ENCODE measurements at regions not wholly inside any gene's neighbourhood (a gene's known extent, or its start where the extent isn't known, plus 50 kb on each side); places are given as distances from the start of the nearest gene placed in this dataset.
A peak's percentile ranks its signal among the peaks of the same experiment; 100 is the strongest.
"Not testable (repeated sequence)": the region's sequence is repeated elsewhere in the genome, so short reads cannot be mapped to it uniquely, and the experiment has no call there.

- DNase-seq (ENCODE audit: low read depth), result not testable (repeated sequence)
Observed at GRCh38 chr15:30760633-30761032, 134.7 kb downstream of the ARHGAP11B start.

DNA sequence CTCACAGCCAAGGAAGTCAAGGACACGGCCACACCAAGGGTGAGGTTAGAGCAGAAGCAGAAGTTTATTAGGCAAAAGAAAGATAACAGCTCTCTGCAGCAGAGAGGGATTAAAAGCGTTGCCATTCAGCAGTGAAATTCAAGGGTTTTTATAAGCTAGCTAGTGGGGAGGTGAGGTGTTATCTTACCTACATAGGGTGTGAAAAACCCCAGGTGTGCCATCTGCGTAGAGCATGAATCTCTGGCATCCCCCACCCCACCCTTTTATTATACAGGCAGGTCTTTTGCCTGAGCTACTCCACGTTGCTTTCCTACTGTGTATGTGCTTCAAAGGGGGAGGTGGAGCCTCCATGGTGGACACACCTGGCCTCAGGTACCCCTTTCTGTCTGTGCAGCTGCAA is 135.4 kb downstream of the ARHGAP11B start:
- DNase-seq (ENCODE audit: low read depth), result not testable (repeated sequence)

DNA sequence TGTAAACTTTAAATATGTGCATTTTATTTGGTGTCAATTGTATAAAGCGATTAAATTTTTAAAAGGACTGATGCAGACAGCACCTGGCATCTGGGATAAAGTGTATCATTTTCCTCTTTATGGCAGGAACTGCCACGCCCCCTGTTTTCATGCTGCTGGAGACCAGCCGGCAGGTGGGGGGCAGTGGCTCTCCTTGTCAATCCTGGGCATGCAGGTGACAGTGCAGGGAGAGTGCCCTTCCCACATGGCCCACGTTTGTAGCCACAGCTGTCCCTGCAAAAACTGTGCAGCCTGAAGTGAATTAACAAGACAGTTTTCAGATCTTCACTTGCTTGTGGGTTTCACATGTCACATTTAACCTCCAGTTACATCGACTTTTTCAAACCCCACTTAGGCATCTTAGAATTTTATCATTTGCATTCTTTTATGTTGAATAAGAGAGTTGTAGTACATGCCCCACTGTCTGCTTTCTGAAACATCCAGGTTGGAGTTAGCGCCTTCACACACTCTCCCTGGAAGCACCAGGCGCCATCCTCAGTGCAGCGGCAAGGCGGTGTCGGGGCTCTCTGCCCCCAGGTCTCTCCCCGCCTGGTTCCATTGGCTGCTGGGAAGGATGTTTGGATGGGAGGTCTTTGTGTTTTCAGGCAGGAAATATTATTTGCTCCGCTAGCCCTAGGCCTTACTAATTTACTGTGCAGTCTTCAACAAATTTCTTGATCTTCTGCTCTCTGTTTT is 134.2 kb upstream of the FAN1 start:
- peak; percentile 24 for DNase-seq (ENCODE audit: low read depth)

- DNase-seq (ENCODE audit: low read depth), result no peak
Observed at GRCh38 chr15:30770759-30771158, 133.0 kb upstream of the FAN1 start.

GRCh38 chr15:30783019-30783418 is 120.7 kb upstream of the FAN1 start:
- DNase-seq (ENCODE audit: low read depth), result no peak

- DNase-seq (ENCODE audit: low read depth), result no peak
Observed at GRCh38 chr15:30788595-30788994, 115.1 kb upstream of the FAN1 start.

GRCh38 chr15:30791239-30792175 is 112.2 kb upstream of the FAN1 start:
- peak; percentile 7 for DNase-seq (ENCODE audit: low read depth)

- DNase-seq (ENCODE audit: low read depth), result not testable (repeated sequence)
Observed at GRCh38 chr15:30792843-30793242, 110.9 kb upstream of the FAN1 start.

GRCh38 chr15:30794388-30794787 is 109.3 kb upstream of the FAN1 start:
- DNase-seq (ENCODE audit: low read depth), result no peak

DNA sequence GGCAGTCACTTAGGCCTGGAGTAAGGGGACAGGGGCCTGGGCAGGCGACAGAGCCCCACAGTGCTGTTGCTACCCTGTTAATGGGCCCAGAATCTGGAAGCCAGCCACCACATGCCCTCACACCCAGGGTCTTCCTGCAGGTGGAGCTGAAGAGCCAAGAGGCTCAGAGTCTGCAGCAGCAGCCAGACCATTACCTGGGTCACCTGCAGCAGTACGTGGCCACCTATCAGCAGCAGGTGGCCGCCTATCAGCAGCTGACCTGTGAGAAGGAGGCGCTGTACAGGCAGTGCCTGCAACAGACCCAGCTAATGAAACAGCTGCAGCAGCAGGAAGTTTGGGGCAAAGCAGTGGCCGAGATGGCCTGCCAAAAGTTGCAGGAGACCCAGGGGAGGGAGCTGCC is 104.2 kb upstream of the FAN1 start:
- not testable (repeated sequence) for DNase-seq (ENCODE audit: low read depth)

DNA sequence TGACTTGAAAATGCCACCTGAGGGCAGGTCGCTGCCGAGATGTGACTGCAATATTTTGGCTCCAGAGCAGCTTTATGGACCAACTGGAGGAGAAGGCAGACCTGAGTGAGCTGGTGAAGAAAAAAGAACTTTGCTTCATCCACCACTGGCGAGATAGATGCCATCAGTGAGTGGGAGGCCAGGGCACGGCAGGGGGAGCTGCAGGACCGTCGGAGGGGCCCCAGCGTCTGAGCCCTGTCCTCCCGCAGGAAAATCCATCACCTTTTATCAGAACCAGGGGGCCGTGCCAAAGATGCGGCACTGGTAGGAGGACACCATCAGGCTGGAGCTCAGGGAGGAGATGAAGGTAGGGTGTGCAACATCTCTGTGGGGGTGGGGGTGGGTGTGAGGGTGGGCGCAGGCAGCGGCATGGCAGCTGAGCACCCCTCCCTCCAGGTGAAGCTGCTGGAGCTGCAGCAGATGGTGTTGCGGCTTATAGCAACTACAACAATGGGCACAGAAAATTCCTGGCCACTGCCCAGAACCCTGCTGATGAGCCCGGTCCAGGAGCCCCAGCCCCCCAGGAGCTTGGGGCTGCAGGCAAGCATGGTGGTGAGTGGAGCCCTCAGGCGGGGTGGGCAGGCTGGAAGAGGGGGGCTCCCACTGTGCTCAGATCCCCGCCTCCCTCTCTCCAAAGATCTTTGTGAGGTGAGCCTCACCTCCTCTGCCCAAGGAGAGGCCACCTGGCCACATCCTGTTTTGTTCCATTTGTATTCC is 102.4 kb upstream of the FAN1 start:
- not testable (repeated sequence) for DNase-seq (ENCODE audit: low read depth)

GRCh38 chr15:30802001-30802400 is 101.7 kb upstream of the FAN1 start:
- DNase-seq (ENCODE audit: low read depth), result not testable (repeated sequence)

GRCh38 chr15:30803703-30804102 is 100.0 kb upstream of the FAN1 start:
- not testable (repeated sequence) for DNase-seq (ENCODE audit: low read depth)

DNA sequence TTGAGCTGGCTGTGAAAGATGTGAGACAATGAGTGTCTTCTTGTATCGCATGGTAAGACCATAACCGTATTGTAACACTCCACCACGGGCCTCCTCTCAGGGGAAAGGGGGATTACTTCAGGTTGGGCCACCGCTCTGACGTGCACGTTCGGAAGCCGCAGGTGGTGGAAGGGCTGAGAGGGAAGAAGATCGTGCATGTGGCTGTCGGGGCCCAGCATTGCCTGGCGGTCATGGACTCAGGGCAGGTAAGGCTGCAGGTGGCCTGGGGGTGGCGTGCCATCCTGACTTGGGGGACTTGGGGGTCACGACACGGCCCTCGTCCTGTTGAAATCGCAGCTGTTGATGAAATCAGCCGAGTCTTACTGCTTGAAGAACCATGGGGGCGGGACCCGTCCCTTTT is 87.3 kb upstream of the FAN1 start:
- DNase-seq (ENCODE audit: low read depth), result no peak

- not testable (repeated sequence) for DNase-seq (ENCODE audit: low read depth)
Observed at GRCh38 chr15:30823068-30823813, 80.5 kb upstream of the FAN1 start.

DNA sequence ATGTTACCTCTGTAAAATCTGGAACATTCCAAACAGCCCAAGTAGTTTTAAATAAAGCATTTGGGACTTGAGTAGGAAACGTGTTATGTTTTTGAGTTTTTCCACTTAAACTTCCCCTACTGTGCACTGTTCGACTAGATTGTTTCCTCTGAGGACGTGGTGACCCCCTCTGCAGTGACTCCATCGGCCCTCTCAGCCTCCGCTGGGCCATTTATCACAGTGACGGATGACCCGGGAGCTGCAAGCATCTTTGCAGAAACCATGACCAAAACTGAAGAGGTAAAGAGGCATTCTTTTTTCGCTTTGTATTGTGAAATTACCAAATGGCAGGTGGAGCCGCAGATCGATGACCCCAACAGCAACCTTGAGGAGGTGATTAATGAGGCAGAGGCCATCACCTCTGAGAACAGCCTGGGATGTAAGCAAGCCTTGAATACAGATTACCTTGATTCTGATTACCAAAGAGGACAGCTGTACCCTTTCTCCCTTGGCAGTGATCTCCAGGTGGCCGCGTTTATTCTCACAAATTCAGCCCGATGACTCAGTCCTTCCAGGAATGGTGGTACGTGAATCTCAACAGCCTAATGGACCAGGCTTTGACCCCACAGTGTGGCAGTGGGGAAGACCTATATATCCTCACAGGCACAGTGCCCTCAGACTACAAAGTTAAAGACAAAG is 79.1 kb upstream of the FAN1 start:
- no peak for DNase-seq (ENCODE audit: low read depth)

DNA sequence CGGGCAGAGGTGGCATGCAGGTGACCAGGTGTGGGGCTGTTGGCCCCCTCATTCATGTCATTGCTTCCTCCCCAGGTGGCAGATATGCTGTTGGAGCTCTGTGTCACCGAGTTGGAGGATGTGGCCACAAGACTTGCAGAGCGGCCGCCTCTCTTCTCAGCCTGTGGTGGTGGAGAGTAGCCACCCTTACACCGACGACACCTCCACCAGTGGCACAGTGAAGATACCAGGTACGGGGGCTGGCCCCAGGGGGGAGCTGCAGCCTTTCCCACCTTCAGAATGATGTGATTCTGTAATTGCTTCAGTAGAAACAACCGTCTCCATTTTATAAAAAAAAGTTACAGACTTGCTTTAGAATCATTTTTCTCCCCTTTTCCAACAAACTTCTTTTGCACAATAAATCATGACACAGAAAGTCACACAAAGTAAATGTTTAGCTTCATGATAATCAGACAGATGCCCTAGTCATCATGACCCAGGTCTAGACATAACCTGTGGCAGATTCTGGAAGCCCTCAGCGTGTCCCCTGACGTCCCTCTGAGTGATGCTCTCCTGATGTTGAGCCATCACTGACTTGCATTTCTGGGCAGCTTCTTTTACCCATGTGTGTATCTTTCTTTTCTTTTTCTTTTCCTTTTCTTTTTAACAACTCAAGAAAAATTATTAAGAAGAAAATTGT is 76.0 kb upstream of the FAN1 start:
- no peak for DNase-seq (ENCODE audit: low read depth)

DNA sequence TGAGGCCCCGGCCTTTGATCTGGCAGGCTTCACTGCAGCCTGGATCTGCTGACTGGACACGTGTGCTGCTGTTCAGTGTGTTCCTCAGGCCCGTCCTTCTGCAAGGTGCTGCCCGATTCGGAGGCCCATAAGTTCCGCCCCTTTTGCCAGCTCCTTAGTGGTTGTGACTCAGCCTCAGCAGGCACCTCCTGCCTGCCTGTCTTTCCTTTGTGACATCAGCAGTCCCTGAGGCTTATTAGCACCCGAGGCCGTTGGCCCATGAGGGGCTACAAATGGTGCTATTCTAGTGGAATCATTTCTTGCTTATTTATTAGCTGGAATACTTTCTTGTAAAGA is 75.4 kb upstream of the FAN1 start:
- peak; percentile 50 for DNase-seq (ENCODE audit: low read depth)

- no peak for DNase-seq (ENCODE audit: low read depth)
Observed at GRCh38 chr15:30830961-30831360, 72.8 kb upstream of the FAN1 start.

- DNase-seq (ENCODE audit: low read depth), result not testable (repeated sequence)
Observed at GRCh38 chr15:30833379-30833778, 70.3 kb upstream of the FAN1 start.

DNA sequence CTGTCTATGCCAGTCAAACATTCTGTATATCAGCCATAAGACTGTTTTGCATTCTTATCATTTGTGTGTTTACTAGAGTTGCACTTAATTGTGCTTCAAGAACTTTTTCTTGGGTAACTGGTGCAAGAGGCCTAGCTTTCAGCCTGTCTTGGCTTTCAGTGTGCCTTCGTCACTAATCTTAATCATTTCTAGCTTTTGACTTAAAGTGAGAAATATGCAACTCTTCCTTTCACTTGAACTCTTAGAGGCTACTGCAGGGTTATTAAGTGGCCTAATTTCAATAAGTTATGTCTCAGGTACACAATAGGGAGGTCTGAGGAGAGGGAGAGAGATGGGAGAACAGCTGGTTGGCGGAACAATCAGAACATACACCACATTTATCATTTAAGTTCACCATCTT is 62.1 kb upstream of the FAN1 start:
- DNase-seq (ENCODE audit: low read depth), result not testable (repeated sequence)

Measured in EH (cell line).